ENCODE measurements at regions not wholly inside any gene's neighbourhood (a gene's known extent, or its start where the extent isn't known, plus 50 kb on each side); places are given as distances from the start of the nearest gene placed in this dataset.

DNA sequence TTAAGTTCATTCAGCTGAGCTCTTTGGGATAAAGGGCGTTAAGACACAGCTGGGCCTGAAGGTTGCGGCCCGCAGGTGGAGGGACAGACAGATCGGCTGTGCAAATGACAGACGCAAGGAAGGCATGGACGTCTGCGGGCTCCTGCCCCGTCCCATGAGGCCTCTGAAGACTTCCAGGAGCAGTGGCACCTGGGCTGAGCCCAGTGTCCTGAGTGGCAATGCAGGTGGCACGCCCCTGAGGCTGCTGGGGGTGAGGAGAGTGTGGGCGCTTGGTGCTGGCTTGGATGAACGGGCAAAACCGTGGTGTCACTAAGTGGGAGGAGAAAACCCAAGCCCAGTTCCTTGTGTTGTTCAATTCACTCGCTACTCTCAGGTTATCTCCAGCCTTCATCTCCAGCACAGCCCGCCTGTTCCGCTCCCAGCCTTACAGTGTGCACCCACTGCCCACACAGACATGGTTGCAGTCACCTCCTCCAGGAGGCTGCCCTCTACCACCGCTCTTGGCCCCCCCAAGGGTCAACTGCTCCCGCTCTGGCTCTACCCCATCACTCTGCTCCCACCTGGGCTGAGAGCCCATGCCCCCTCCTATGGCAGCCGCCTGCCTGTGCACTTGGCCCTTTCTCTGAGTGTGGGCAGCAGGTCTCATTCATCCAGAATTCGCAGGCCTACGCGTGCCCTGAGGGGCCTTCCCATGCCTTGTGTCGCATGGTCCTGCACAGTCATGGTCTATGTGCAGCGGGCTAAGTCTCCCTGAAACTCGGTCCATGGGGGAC is 50.3 kb downstream of the PTGR3 start:
- no peaks in the 10 kb centered on the region for H3K36me3 ChIP-seq (ENCODE audit: insufficient read depth, low read length)
- H3K79me2 ChIP-seq (ENCODE audit: insufficient read depth, low read length), result no peaks in the 10 kb centered on the region
- peaks cover 3% of the 10 kb centered on the region for H3K4me1 ChIP-seq (ENCODE audit: insufficient read depth, low read length)
- H3K4me2 ChIP-seq (ENCODE audit: insufficient read depth, low read length), result no peak overlapping the region
- H3K9me3 ChIP-seq (ENCODE audit: low read depth, low read length), result no peaks in the 10 kb centered on the region
- peaks cover 16% of the 10 kb centered on the region for H3K27me3 ChIP-seq (ENCODE audit: insufficient read depth, low read length)
- no peaks in the 10 kb centered on the region for H4K20me1 ChIP-seq (ENCODE audit: insufficient read depth, low read length)
- H2AFZ ChIP-seq (ENCODE audit: low read length), result no peak overlapping the region
- no peak overlapping the region for H3K27ac ChIP-seq (ENCODE audit: low read depth, low read length)
- TF ChIP-seq, protein P1, sequence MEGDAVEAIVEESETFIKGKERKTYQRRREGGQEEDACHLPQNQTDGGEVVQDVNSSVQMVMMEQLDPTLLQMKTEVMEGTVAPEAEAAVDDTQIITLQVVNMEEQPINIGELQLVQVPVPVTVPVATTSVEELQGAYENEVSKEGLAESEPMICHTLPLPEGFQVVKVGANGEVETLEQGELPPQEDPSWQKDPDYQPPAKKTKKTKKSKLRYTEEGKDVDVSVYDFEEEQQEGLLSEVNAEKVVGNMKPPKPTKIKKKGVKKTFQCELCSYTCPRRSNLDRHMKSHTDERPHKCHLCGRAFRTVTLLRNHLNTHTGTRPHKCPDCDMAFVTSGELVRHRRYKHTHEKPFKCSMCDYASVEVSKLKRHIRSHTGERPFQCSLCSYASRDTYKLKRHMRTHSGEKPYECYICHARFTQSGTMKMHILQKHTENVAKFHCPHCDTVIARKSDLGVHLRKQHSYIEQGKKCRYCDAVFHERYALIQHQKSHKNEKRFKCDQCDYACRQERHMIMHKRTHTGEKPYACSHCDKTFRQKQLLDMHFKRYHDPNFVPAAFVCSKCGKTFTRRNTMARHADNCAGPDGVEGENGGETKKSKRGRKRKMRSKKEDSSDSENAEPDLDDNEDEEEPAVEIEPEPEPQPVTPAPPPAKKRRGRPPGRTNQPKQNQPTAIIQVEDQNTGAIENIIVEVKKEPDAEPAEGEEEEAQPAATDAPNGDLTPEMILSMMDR (IDR thresholded peaks at IDR 0.05; ENCODE audit: extremely low read depth, low read depth, low read length), result no peak
- no peak overlapping the region for H3K4me3 ChIP-seq (ENCODE audit: insufficient read depth, low read length)
- DNase-seq (ENCODE audit: insufficient read length, low spot score, missing footprints), result no peak

DNA sequence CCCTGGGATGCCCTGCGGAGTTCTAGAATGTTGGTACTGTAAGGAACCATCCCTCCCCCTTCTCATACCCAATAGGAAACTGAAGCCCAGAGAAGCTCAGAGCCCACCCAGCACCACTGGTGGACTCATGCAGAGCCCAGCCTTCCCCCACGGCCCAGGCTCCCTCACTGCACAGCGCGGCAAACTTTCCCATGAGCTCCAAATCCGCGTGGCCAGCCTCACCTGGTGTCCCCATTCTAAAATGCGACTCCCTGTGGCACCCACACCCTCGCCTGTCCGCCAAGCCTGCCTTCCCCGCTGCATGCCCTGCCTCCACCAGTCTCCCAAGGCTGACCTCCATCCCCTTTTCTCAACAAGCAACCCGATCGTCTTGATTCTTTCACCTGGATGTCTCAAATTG is 51.1 kb downstream of the PTGR3 start:
- H3K79me2 ChIP-seq (ENCODE audit: insufficient read depth, low read length), result no peaks in the 10 kb centered on the region
- H4K20me1 ChIP-seq (ENCODE audit: insufficient read depth, low read length), result no peaks in the 10 kb centered on the region
- no peaks in the 10 kb centered on the region for H3K36me3 ChIP-seq (ENCODE audit: insufficient read depth, low read length)
- TF ChIP-seq, protein P1 (IDR thresholded peaks at IDR 0.05; ENCODE audit: extremely low read depth, low read depth, low read length), result no peak
- H3K4me2 ChIP-seq (ENCODE audit: insufficient read depth, low read length), result no peak overlapping the region
- peaks cover 3% of the 10 kb centered on the region for H3K4me1 ChIP-seq (ENCODE audit: insufficient read depth, low read length)
- H2AFZ ChIP-seq (ENCODE audit: low read length), result no peak overlapping the region
- no peaks in the 10 kb centered on the region for H3K9me3 ChIP-seq (ENCODE audit: low read depth, low read length)
- no peak overlapping the region for H3K27ac ChIP-seq (ENCODE audit: low read depth, low read length)
- H3K4me3 ChIP-seq (ENCODE audit: insufficient read depth, low read length), result no peak overlapping the region
- peaks cover 16% of the 10 kb centered on the region for H3K27me3 ChIP-seq (ENCODE audit: insufficient read depth, low read length)
- DNase-seq (ENCODE audit: insufficient read length, low spot score, missing footprints), result no peak

DNA sequence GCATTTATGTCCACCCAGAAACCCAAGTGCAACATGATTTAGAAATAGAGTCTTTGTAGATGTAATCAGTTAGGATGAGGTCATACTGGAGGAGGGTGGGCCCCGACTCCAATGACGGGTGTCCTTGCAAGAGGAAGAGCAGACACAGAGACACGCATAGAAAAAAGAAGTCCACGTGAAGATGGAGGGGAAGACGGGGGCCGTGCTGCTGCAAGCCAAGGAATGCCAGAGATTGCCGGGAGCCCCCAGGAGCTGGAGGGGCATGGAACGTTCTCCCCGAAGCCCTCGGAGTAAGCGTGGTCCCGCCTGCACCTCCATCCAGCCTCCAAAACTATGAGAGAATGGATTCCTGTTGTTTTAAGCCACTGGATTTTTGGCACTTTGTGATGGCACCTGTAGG is 51.6 kb downstream of the PTGR3 start:
- Histone ChIP-seq H3K4me2 (ENCODE audit: insufficient read depth, low read length) (no peak overlapping the region), H3K27ac (ENCODE audit: low read depth, low read length) (no peak overlapping the region), H3K79me2 (ENCODE audit: insufficient read depth, low read length) (no peaks in the 10 kb centered on the region), H3K27me3 (ENCODE audit: insufficient read depth, low read length) (peaks cover 16% of the 10 kb centered on the region), H3K4me1 (ENCODE audit: insufficient read depth, low read length) (peaks cover 3% of the 10 kb centered on the region), H3K4me3 (ENCODE audit: insufficient read depth, low read length) (no peak overlapping the region), H3K36me3 (ENCODE audit: insufficient read depth, low read length) (no peaks in the 10 kb centered on the region), H4K20me1 (ENCODE audit: insufficient read depth, low read length) (no peaks in the 10 kb centered on the region), H2AFZ (ENCODE audit: low read length) (no peak overlapping the region), H3K9me3 (ENCODE audit: low read depth, low read length) (no peaks in the 10 kb centered on the region)
- DNase-seq (ENCODE audit: insufficient read length, low spot score, missing footprints), result no peak
- TF ChIP-seq, protein P1 (IDR thresholded peaks at IDR 0.05; ENCODE audit: extremely low read depth, low read depth, low read length), result no peak

- H3K4me3 ChIP-seq (ENCODE audit: insufficient read depth, low read length), result no peak overlapping the region
- no peaks in the 10 kb centered on the region for H3K9me3 ChIP-seq (ENCODE audit: low read depth, low read length)
- peaks cover 16% of the 10 kb centered on the region for H3K27me3 ChIP-seq (ENCODE audit: insufficient read depth, low read length)
- H3K27ac ChIP-seq (ENCODE audit: low read depth, low read length), result no peak overlapping the region
- H4K20me1 ChIP-seq (ENCODE audit: insufficient read depth, low read length), result no peaks in the 10 kb centered on the region
- H3K79me2 ChIP-seq (ENCODE audit: insufficient read depth, low read length), result no peaks in the 10 kb centered on the region
- no peak overlapping the region for H3K4me2 ChIP-seq (ENCODE audit: insufficient read depth, low read length)
- H3K4me1 ChIP-seq (ENCODE audit: insufficient read depth, low read length), result peaks cover 3% of the 10 kb centered on the region
- TF ChIP-seq, protein P1 (IDR thresholded peaks at IDR 0.05; ENCODE audit: extremely low read depth, low read depth, low read length), result no peak
- H3K36me3 ChIP-seq (ENCODE audit: insufficient read depth, low read length), result no peaks in the 10 kb centered on the region
- DNase-seq (ENCODE audit: insufficient read length, low spot score, missing footprints), result no peak
- H2AFZ ChIP-seq (ENCODE audit: low read length), result no peak overlapping the region
Observed at GRCh38 chr18:75156831-75157230, 52.1 kb downstream of the PTGR3 start.
